NCI-H1105 (cell line): ENCODE measurements at regions not wholly inside any gene's neighbourhood (a gene's known extent, or its start where the extent isn't known, plus 50 kb on each side); places are given as distances from the start of the nearest gene placed in this dataset.

ENCODE experiments used
- DNase-seq: peaks from one replicate; lab custom pipeline; 2025; lab: John Stamatoyannopoulos, UW

- no peak for DNase-seq
Observed at GRCh38 chr11:80849253-80849652, 1408.4 kb upstream of the TENM4 start.

GRCh38 chr11:80846979-80847378 is 1406.1 kb upstream of the TENM4 start:
- DNase-seq: no peak

- no peak for DNase-seq
Observed at GRCh38 chr11:80846442-80846841, 1405.6 kb upstream of the TENM4 start.

- no peak for DNase-seq
Observed at GRCh38 chr11:80844110-80844819, 1403.4 kb upstream of the TENM4 start.

- no peak for DNase-seq
Observed at GRCh38 chr11:80843266-80843974, 1402.6 kb upstream of the TENM4 start.

GRCh38 chr11:80842246-80842645 is 1401.4 kb upstream of the TENM4 start:
- DNase-seq: no peak

DNA sequence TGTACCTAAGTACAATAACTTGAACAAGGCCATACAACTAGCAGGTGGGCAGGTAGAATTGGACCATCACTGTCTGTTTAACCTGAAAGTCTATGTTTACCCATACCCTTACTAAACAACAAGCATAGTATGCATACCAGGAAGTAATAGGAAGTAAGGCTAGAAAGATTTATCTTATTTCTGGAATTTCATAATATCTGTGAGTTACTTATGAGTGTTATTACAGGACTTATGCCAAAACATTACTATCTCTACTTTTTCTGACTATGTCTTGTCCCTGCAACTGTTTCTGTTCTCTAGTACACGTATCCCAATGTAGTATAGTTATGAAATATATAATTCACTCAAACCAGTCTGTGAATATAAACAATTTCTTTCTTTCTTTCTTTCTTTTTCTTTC is 1400.8 kb upstream of the TENM4 start:
- DNase-seq: no peak

DNA sequence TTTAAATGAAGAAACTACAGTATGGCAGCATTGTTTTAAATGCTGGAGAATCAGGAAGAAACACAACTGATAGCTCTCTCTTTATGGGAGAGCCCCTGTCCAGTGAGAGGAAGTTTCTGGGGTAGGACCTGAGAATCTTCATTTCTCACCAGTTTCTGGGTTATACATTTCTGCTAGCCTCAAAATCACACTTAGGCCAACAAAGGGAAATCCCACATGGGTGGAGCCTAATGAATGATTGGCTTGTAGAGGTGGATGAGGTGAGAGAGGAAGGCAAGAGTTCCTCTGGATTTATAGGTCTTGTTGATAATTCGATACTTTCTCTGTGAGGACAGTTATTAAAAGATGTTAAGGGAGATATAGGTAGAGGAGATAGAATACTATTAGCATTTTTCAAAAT is 1397.3 kb upstream of the TENM4 start:
- DNase-seq: no peak

DNA sequence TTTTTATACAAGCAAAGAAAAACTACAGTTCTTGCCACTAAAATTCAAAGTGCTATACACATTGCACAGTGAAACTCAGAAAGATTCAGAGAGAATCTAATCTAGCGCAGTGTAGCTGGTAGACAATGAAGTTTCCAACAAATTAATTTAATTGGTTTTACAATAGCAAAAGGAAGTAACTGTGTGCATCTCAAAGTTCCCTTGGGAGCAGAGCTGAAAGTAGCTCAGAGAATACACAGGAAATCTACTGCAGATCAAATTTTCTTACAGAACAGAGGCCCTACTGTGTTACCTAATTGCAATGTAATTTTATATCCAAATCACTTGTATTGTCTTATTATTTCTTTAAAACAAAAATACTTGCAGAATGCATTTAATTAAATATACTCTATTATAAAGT is 1396.2 kb upstream of the TENM4 start:
- no peak for DNase-seq

GRCh38 chr11:80831374-80831773 is 1390.5 kb upstream of the TENM4 start:
- DNase-seq: no peak

DNA sequence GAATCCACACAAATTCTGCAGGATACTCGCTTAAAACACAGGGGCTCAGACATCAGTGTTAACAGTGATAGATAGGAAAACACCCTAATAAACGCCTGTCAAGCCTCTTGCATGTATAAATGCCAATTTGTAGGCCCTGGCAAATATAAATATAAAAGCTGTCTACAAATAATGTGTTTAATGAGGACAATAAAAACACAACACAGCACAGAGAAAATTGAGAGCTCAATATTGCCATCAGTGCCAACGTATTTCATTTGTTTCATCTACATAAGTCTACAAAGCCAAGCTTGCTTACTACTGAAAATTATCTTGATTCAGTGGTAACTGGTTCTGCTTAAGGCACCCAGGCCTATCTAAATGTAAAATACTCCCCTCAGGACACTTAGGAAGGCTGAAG is 1387.0 kb upstream of the TENM4 start:
- no peak for DNase-seq

- no peak for DNase-seq
Observed at GRCh38 chr11:80826808-80827207, 1386.0 kb upstream of the TENM4 start.

- DNase-seq: no peak
Observed at GRCh38 chr11:80822308-80822707, 1381.5 kb upstream of the TENM4 start.

GRCh38 chr11:80819271-80819670 is 1378.4 kb upstream of the TENM4 start:
- DNase-seq: no peak

DNA sequence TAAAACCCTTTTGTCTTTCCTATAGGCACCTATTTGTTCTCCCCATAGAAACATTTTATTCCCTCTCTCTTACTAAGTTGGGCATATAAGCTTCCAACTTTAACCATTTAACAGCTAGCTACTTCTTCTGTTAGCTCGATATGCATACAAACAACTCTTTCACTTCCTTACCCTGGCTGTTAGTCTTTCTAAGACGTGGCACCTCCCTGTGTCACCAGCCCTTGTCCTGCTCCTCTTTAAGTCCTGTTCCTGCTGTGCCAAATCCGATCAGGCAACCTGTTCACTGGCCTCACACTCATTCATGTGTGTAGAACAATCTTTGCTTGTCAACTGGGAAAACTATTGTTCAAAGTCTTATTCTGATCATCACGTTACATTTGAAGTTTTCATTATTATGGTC is 1376.1 kb upstream of the TENM4 start:
- DNase-seq: no peak

DNA sequence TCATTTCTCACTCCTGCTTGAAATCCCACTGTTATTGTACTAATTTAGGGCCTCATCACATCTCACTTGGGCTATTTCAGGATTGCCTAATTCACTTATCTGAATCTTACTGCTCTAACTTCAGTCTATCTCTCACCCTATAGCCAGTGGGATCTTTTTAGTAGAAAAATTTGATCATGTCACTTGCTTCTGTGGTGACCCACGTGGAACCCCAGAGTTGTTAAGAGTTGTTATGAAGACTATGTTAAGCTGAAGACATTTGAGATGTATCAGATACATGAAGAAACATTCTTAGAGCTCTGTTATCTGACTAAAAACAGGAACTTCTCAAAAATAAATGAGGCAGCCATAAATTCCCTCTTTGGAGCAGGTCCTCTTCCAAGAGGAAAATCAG is 1375.6 kb upstream of the TENM4 start:
- DNase-seq: no peak

GRCh38 chr11:80815752-80816453 is 1375.1 kb upstream of the TENM4 start:
- DNase-seq: no peak

- DNase-seq: no peak
Observed at GRCh38 chr11:80814813-80815212, 1374.0 kb upstream of the TENM4 start.

DNA sequence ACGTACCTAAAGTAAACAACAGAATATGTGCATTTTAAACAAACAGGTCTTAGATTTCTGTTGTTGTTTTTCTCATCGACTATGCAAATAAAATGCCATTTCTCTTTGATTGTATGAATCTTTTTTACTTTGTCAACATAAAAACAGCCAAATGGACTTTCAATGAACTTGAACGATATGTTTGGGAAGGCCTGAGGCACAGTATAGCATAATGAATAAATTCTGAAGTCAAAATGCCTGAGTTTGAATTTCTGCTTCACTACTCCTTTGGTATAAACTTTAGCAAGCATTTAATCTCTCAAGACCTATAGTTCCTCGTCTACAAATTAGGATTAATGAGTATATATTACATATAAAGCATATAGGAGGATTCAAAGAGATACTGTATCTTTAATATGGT is 1369.9 kb upstream of the TENM4 start:
- DNase-seq: no peak

GRCh38 chr11:80798174-80798573 is 1357.3 kb upstream of the TENM4 start:
- DNase-seq: no peak

- DNase-seq: no peak
Observed at GRCh38 chr11:80783561-80783960, 1342.7 kb upstream of the TENM4 start.

- no peak for DNase-seq
Observed at GRCh38 chr11:80782135-80782885, 1341.5 kb upstream of the TENM4 start.
